Kidney (tissue), 13 donors: ENCODE measurements at regions not wholly inside any gene's neighbourhood (a gene's known extent, or its start where the extent isn't known, plus 50 kb on each side); places are given as distances from the start of the nearest gene placed in this dataset.

Experiments
- DNase-seq, 5 donors: peaks; one replicate each; pipeline ENCODE4 v3.0.0-alpha.2; 2013 to 2020
- FAIRE-seq: peaks from 2 replicates; lab custom pipeline; 2012; peaks lifted over from hg19 to GRCh38; lab: Jason Lieb, UNC
- H3K27ac ChIP-seq, 2 donors: one replicate each; pipeline ENCODE4 v1.7.0; 2013; ENCODE audit warnings: low read depth in 2 of 2, low read length in 2 of 2, inconsistent platforms in 1 of 2
- H3K27me3 ChIP-seq: one replicate; pipeline ENCODE4 v1.7.1; 2013; ENCODE audit warnings: low read length, inconsistent platforms; ENCODE audit not compliant: control insufficient read depth, insufficient read depth
- H3K36me3 ChIP-seq, 3 donors: one replicate each; pipeline versions ENCODE4 v1.7.0 to v1.7.1; 2013; ENCODE audit warnings: low read length in 3 of 3, control low read depth in 1 of 3, inconsistent platforms in 1 of 3; ENCODE audit not compliant: insufficient read depth in 3 of 3, control insufficient read depth in 2 of 3
- H3K4me1 ChIP-seq, 3 donors: one replicate each; pipeline versions ENCODE4 v1.7.0 to v1.7.1; 2013; ENCODE audit warnings: low read length in 3 of 3, inconsistent platforms in 1 of 3, low read depth in 1 of 3; ENCODE audit not compliant: control insufficient read depth in 2 of 3, insufficient read depth in 2 of 3
- H3K4me3 ChIP-seq, 3 donors: one replicate each; pipeline versions ENCODE4 v1.7.0 to v1.8.1; 2013; ENCODE audit warnings: low read length in 3 of 3, control low read depth in 1 of 3, inconsistent platforms in 1 of 3
- H3K9ac ChIP-seq, 3 donors: one replicate each; pipeline versions ENCODE4 v1.7.0 to v1.7.1; 2013; ENCODE audit warnings: low read length in 3 of 3, control low read depth in 1 of 3, inconsistent platforms in 1 of 3
- H3K9me3 ChIP-seq, 3 donors: one replicate each; pipeline versions ENCODE4 v1.7.0 to v1.7.1; 2013; ENCODE audit warnings: low read length in 3 of 3, control low read depth in 1 of 3, inconsistent platforms in 1 of 3; ENCODE audit not compliant: control insufficient read depth in 2 of 3, insufficient read depth in 1 of 3
- CTCF ChIP-seq: IDR thresholded peaks from 3 replicates; pipeline ENCODE4 v1.5.1; 2012; ENCODE audit warnings: mild to moderate bottlenecking, moderate library complexity, borderline replicate concordance; ENCODE audit not compliant: insufficient read depth; ENCODE audit errors: extremely low read depth
- intact Hi-C: fragments of 100-400 bp; cut with DNase I; formaldehyde crosslinking; loops from one replicate; pipeline ENCODE4 v1.11.1; 2022
- donor health status: control.
- donor health status: control.
- donor health status: control.
- donor health status: control.
- donor health status: control.
- donor health status: DM: yes; HTN: yes; CAD: no.
- donor health status: Normal renal cell carcinoma (clear cell type).

GRCh38 chr6:164700497-164700896 is 608.9 kb downstream of the C6orf118 start:
- TF ChIP-seq CTCF = no peak
- intact Hi-C loops = no loop called here
- no peak overlapping the region for H3K4me3 ChIP-seq
- no peak overlapping the region for H3K27ac ChIP-seq
- no peaks in the 10 kb centered on the region for H3K9me3 ChIP-seq
- no peaks in the 10 kb centered on the region for H3K27me3 ChIP-seq
- DNase-seq = no peak
- H3K9ac ChIP-seq = no peak overlapping the region
- H3K36me3 ChIP-seq = no peaks in the 10 kb centered on the region
- no peak for FAIRE-seq
- H3K4me1 ChIP-seq = no peaks in the 10 kb centered on the region

- Histone ChIP-seq H3K27me3 (no peaks in the 10 kb centered on the region), H3K4me1 (no peaks in the 10 kb centered on the region), H3K9ac (no peak overlapping the region), H3K4me3 (no peak overlapping the region), H3K27ac (no peak overlapping the region), H3K36me3 (no peaks in the 10 kb centered on the region), H3K9me3 (no peaks in the 10 kb centered on the region)
- intact Hi-C loops = no loop called here
- peak in 1 of 5 donors; percentile 9 for DNase-seq
- TF ChIP-seq CTCF = no peak
- no peak for FAIRE-seq
These were observed 613.5 kb downstream of the C6orf118 start for GRCh38 chr6:164695896-164696295.

GRCh38 chr6:164694386-164694785 is 615.0 kb downstream of the C6orf118 start:
- DNase-seq (no peak), FAIRE-seq (no peak)
- TF ChIP-seq CTCF = no peak
- H3K27me3 ChIP-seq = no peaks in the 10 kb centered on the region
- no peak overlapping the region for H3K9ac ChIP-seq
- intact Hi-C loops = no loop called here
- no peaks in the 10 kb centered on the region for H3K4me1 ChIP-seq
- no peak overlapping the region for H3K4me3 ChIP-seq
- no peaks in the 10 kb centered on the region for H3K9me3 ChIP-seq
- no peak overlapping the region for H3K27ac ChIP-seq
- no peaks in the 10 kb centered on the region for H3K36me3 ChIP-seq

GRCh38 chr6:164693944-164694343 is 615.5 kb downstream of the C6orf118 start:
- no peaks in the 10 kb centered on the region for H3K9me3 ChIP-seq
- DNase-seq = no peak
- no peaks in the 10 kb centered on the region for H3K36me3 ChIP-seq
- H3K27me3 ChIP-seq = no peaks in the 10 kb centered on the region
- no peak for FAIRE-seq
- H3K4me3 ChIP-seq = no peak overlapping the region
- no peaks in the 10 kb centered on the region for H3K4me1 ChIP-seq
- no peak overlapping the region for H3K9ac ChIP-seq
- H3K27ac ChIP-seq = no peak overlapping the region
- intact Hi-C loops = no loop called here
- no peak for TF ChIP-seq CTCF
